ENCODE measurements at regions not wholly inside any gene's neighbourhood (a gene's known extent, or its start where the extent isn't known, plus 50 kb on each side); places are given as distances from the start of the nearest gene placed in this dataset.

DNA sequence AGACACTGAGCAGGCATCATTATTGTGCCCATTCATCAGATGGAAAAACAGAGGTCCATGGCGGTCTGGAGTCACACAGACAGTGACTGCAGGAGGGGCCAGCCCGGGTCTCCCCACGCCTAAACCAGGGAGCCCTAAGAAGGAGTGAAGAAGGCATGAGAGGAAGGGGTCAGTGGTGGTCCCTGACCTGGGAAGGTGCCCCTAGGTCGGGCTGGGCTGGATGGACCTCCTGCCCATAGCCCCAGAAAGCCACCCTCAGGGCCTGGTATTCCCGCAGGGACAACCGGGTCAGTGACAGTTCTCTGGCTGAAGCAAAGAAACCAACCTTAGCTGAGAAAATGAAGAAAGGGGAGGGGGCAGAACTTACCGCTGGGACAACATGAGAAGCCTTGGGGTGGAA, 163.4 kb upstream of the C1orf174 start:
- intact Hi-C loops (cut with micrococcal nuclease): no loop called here
- Histone ChIP-seq H3K27ac (replicated peaks) (no peak overlapping the region), H3K4me1 (no peaks in the 10 kb centered on the region), H3K4me3 (no peak overlapping the region), H3K27me3 (ENCODE audit: low read depth) (peaks cover 19% of the 10 kb centered on the region), H3K36me3 (no peaks in the 10 kb centered on the region), H3K9me3 (replicated peaks) (no peaks in the 10 kb centered on the region)
- TF ChIP-seq, protein P1, sequence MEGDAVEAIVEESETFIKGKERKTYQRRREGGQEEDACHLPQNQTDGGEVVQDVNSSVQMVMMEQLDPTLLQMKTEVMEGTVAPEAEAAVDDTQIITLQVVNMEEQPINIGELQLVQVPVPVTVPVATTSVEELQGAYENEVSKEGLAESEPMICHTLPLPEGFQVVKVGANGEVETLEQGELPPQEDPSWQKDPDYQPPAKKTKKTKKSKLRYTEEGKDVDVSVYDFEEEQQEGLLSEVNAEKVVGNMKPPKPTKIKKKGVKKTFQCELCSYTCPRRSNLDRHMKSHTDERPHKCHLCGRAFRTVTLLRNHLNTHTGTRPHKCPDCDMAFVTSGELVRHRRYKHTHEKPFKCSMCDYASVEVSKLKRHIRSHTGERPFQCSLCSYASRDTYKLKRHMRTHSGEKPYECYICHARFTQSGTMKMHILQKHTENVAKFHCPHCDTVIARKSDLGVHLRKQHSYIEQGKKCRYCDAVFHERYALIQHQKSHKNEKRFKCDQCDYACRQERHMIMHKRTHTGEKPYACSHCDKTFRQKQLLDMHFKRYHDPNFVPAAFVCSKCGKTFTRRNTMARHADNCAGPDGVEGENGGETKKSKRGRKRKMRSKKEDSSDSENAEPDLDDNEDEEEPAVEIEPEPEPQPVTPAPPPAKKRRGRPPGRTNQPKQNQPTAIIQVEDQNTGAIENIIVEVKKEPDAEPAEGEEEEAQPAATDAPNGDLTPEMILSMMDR (IDR thresholded peaks at IDR 0.05; ENCODE audit: borderline replicate concordance): no peak
- no peak for DNase-seq

DNA sequence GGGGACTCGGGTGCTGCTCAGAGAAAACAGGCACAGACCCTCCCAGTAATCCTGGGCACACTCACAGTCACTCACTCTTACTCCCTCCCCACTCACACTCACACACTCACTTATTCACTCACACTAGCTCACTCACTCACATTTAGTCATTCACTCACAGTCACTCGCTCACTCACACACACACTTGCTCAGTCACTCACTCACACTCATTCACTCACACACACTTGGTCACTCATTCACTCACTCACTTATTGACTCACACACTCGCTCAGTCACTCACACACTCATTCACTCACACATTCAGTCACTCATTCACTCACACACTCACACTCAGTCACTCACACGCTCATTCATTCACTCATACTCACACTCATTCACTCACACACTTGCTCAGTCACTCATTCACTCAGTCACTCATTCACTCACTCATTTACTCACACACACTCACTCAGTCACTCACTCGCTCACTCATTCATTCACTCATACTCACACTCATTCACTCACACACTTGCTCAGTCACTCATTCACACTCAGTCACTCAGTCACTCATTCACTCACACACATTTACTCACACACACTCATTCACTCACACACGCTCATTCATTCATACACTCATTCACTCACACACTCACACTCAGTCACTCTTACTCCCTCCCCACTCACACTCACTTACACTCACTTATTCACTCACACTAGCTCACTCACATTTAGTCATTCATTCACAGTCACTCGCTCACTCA, 164.2 kb upstream of the C1orf174 start:
- Histone ChIP-seq H3K27ac (replicated peaks) (no peak overlapping the region), H3K36me3 (no peaks in the 10 kb centered on the region), H3K4me3 (no peak overlapping the region), H3K9me3 (replicated peaks) (no peaks in the 10 kb centered on the region), H3K27me3 (ENCODE audit: low read depth) (peaks cover 17% of the 10 kb centered on the region), H3K4me1 (no peaks in the 10 kb centered on the region)
- intact Hi-C loops (cut with micrococcal nuclease): no loop called here
- TF ChIP-seq, protein P1 (IDR thresholded peaks at IDR 0.05; ENCODE audit: borderline replicate concordance): no peak
- no peak for DNase-seq

DNA sequence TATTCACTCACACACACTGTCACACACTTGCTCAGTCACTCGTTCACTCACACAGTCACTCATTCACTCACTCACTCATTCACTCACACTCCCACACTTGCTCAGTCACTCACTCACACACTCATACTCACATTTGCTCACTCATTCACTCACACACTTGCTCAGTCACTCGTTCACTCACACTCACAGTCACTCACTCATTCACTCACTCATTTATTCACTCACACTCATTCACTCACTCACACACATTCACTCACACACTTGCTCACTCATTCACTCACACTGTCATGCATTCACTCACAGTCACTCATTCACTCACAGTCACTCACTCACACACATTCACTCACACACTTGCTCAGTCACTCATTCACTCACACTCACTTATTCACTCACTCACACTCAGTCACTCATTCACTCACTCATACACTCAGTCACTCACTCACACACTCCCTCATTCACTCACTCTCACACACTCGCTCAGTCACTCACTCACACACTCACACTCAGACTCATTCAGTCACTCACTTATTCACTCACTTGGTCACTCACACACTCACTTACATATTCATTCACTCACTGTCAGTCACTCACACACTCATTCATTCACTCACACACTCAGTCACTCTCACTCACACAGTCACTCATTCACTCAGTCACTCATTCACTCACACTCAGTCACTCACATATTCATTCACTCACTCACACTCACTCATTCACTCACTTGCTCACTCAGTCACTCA, 167.0 kb upstream of the C1orf174 start:
- intact Hi-C loops (cut with micrococcal nuclease): no loop called here
- no peak overlapping the region for H3K4me3 ChIP-seq
- no peaks in the 10 kb centered on the region for H3K9me3 ChIP-seq (replicated peaks)
- H3K27ac ChIP-seq (replicated peaks): no peak overlapping the region
- TF ChIP-seq, protein P1 (IDR thresholded peaks at IDR 0.05; ENCODE audit: borderline replicate concordance): no peak
- peaks cover 36% of the 10 kb centered on the region for H3K27me3 ChIP-seq (ENCODE audit: low read depth)
- DNase-seq: no peak
- no peaks in the 10 kb centered on the region for H3K36me3 ChIP-seq
- no peaks in the 10 kb centered on the region for H3K4me1 ChIP-seq

DNA sequence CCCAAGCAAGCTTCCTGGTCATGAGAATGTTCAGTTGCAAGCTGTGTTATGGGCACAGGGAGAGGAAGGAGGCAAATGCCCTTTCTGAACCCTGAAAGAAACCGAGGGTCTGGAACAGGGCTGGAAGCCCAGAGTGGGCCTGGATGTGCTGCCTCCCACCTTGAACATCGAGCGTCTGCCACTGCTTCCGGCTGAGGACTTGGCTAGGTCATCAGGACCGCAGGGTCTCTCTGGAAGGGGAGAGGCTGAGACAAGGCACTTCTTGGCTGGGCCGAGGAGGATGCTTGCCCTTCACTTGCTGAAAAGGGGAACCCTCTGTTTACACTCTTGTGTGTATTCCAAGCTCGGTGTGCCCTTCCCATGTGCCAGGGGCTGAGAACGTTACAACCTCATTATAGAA, 168.0 kb upstream of the C1orf174 start:
- Histone ChIP-seq H3K4me3 (no peak overlapping the region), H3K4me1 (no peaks in the 10 kb centered on the region), H3K27ac (replicated peaks) (no peak overlapping the region), H3K27me3 (ENCODE audit: low read depth) (peaks cover 45% of the 10 kb centered on the region), H3K36me3 (no peaks in the 10 kb centered on the region), H3K9me3 (replicated peaks) (no peaks in the 10 kb centered on the region)
- intact Hi-C loops (cut with micrococcal nuclease): no loop called here
- TF ChIP-seq, protein P1 (IDR thresholded peaks at IDR 0.05; ENCODE audit: borderline replicate concordance): no peak
- no peak for DNase-seq

DNA sequence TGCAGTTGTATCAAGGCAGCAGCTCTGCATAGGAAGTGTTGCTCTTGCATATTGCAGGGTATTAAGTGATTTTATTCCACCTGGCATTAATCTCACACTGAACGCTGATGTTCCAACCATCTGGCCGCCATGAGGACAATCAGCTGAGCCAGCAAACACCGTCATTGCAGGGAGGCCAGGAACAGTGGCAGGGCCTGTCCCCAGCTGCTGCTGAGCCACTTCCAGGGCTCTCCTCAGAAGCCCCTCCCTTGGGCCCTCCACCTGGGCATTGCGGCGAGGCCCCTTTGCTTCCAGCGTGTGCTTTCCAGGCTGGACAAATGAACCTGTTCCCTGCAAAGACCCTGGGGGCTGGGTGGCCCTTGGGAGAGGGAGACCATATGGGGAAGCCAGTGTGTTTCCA, 171.6 kb upstream of the C1orf174 start:
- Histone ChIP-seq H3K9me3 (replicated peaks) (no peaks in the 10 kb centered on the region), H3K36me3 (no peaks in the 10 kb centered on the region), H3K4me1 (no peaks in the 10 kb centered on the region), H3K27ac (replicated peaks) (no peak overlapping the region), H3K27me3 (ENCODE audit: low read depth) (peaks cover 81% of the 10 kb centered on the region), H3K4me3 (no peak overlapping the region)
- DNase-seq: no peak
- intact Hi-C loops (cut with micrococcal nuclease): no loop called here
- TF ChIP-seq, protein P1 (IDR thresholded peaks at IDR 0.05; ENCODE audit: borderline replicate concordance): no peak

All from left ventricle myocardium inferior (tissue), 1 donor.